SK-N-SH treated with all-trans-retinoic acid at 6 μM for 48 hours (cell line): ENCODE measurements at regions not wholly inside any gene's neighbourhood (a gene's known extent, or its start where the extent isn't known, plus 50 kb on each side); places are given as distances from the start of the nearest gene placed in this dataset.

ENCODE experiments used
- ATAC-seq: fragments of 200-7000 bp; cut with Tn5 transposase; 3 replicates; pipeline ENCODE4 v1.9.1; 2020; ENCODE audit warnings: mild to moderate bottlenecking, moderate library complexity
- ARNTL ChIP-seq: fragments of 450-650 bp; formaldehyde crosslinking; IDR thresholded peaks from 2 replicates; pipeline ENCODE4 v1.5.0; 2020; ENCODE audit warnings: low read depth, mild to moderate bottlenecking, moderate library complexity, borderline replicate concordance
- BACH2 ChIP-seq: fragments of 250-450 bp; sonication (Bioruptor Pico); IDR thresholded peaks from 2 replicates; pipeline ENCODE4 v1.9.0; 2021; ENCODE audit warnings: mild to moderate bottlenecking, borderline replicate concordance
- ESRRG ChIP-seq: fragments of 250-450 bp; sonication (Bioruptor Pico); IDR thresholded peaks from 2 replicates; pipeline ENCODE4 v1.6.1; 2021; ENCODE audit warnings: mild to moderate bottlenecking
- GLIS3 ChIP-seq: fragments of 250-450 bp; sonication (Bioruptor Pico); IDR thresholded peaks from 2 replicates; pipeline ENCODE4 v1.5.0; 2020; ENCODE audit warnings: mild to moderate bottlenecking, moderate library complexity
- ISL1 ChIP-seq: fragments of 250-450 bp; sonication (Bioruptor Pico); IDR thresholded peaks from 2 replicates; pipeline ENCODE4 v2.1.2; 2022; ENCODE audit warnings: mild to moderate bottlenecking, moderate library complexity
- OSR1 ChIP-seq: fragments of 250-450 bp; sonication (Bioruptor Pico); IDR thresholded peaks from 2 replicates; pipeline ENCODE4 v1.8.0; 2022; ENCODE audit warnings: moderate library complexity, mild to moderate bottlenecking, inconsistent platforms
- PPARA ChIP-seq: fragments of 250-450 bp; sonication (Bioruptor Pico); IDR thresholded peaks from 2 replicates; pipeline ENCODE4 v1.5.0; 2020; ENCODE audit warnings: mild to moderate bottlenecking, borderline replicate concordance
- RARB ChIP-seq: fragments of 250-450 bp; sonication (Bioruptor Pico); IDR thresholded peaks from 2 replicates; pipeline ENCODE4 v1.8.0; 2021; ENCODE audit warnings: mild to moderate bottlenecking, moderate library complexity
- SNAI2 ChIP-seq: fragments of 250-450 bp; sonication (Bioruptor Pico); IDR thresholded peaks from 2 replicates; pipeline ENCODE4 v1.5.0; 2020; ENCODE audit warnings: mild to moderate bottlenecking, moderate library complexity
- TCF4 ChIP-seq: fragments of 250-450 bp; sonication (Bioruptor Pico); IDR thresholded peaks from 2 replicates; pipeline ENCODE4 v1.8.0; 2021; ENCODE audit warnings: mild to moderate bottlenecking, moderate library complexity, borderline replicate concordance
- TOX ChIP-seq: fragments of 250-450 bp; sonication (Bioruptor Pico); IDR thresholded peaks from 2 replicates; pipeline ENCODE4 v1.8.0; 2021; ENCODE audit warnings: mild to moderate bottlenecking, moderate library complexity, borderline replicate concordance
- ZFP3 ChIP-seq: fragments of 250-450 bp; sonication (Bioruptor Pico); IDR thresholded peaks from 2 replicates; pipeline ENCODE4 v1.5.0; 2020; ENCODE audit warnings: mild to moderate bottlenecking, moderate library complexity
- ZFP30 ChIP-seq: fragments of 450-650 bp; formaldehyde crosslinking; IDR thresholded peaks from 2 replicates; pipeline ENCODE4 v1.5.0; 2022; ENCODE audit warnings: mild to moderate bottlenecking, moderate library complexity
- ZNF565 ChIP-seq: fragments of 450-650 bp; formaldehyde crosslinking; conservative IDR thresholded peaks from 2 replicates; pipeline ENCODE4 v1.5.0; 2020; ENCODE audit warnings: low read depth, mild to moderate bottlenecking, moderate library complexity
- ZNF70 ChIP-seq: fragments of 450-650 bp; formaldehyde crosslinking; IDR thresholded peaks from 2 replicates; pipeline ENCODE4 v1.5.0; 2020; ENCODE audit warnings: mild to moderate bottlenecking, moderate library complexity
- ZNF8 ChIP-seq: fragments of 450-650 bp; formaldehyde crosslinking; IDR thresholded peaks from 2 replicates; pipeline ENCODE4 v1.5.0; 2020; ENCODE audit warnings: mild to moderate bottlenecking, moderate library complexity
- TF ChIP-seq, protein P1 (sequence below): fragments of 250-450 bp; sonication (Bioruptor Pico); IDR thresholded peaks from 2 replicates; pipeline ENCODE4 v1.5.0; 2020; ENCODE audit warnings: mild to moderate bottlenecking, moderate library complexity
- TF ChIP-seq, protein P2 (sequence below): fragments of 250-450 bp; sonication (Bioruptor Pico); IDR thresholded peaks from 2 replicates; pipeline ENCODE4 v1.5.1; 2021; ENCODE audit warnings: mild to moderate bottlenecking, moderate library complexity
- TF ChIP-seq, protein P3 (sequence below): fragments of 250-450 bp; sonication (Bioruptor Pico); IDR thresholded peaks from 2 replicates; pipeline ENCODE4 v1.5.1; 2020; ENCODE audit warnings: low read depth, mild to moderate bottlenecking, moderate library complexity
- TF ChIP-seq, protein P4 (sequence below): fragments of 250-450 bp; sonication (Bioruptor Pico); IDR thresholded peaks from 2 replicates; pipeline ENCODE4 v1.8.0; 2021; ENCODE audit warnings: low read depth, mild to moderate bottlenecking, moderate library complexity, borderline replicate concordance

DNA sequence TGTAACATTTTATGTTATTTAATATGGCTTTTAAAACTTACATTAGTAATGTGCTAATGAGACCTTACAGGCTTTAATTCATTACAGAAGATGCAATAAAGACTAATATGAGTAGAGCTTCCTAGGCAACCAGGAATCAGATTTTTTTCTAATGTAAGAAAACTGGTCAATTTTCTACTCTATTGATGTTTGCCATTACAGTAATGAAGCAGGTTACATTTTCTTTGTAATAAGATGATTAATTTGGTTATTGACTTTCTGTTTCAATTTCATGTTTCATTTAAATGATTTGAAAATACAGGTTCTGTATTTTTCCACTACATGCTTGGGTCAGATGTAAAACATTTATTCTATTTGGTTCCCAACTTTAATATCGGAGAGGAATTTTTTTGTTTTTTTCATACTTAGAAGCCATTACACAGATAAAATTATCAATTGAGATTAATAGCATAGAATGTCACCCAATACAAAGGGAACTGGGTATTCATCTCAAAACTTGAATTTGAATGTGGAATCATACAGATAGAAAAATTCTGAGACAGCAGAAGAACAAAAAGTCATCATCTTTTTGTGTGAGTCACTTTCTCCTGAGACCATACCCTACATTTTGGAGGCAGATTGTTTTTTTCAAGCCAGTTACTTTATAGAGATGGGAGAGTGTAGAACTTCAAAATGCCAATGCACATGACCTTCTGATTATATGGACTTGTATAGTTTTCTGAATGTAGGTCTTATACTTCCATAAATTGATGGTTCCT lies 133.6 kb upstream of the HMHB1 start (continued):
- TF ChIP-seq, protein P1, sequence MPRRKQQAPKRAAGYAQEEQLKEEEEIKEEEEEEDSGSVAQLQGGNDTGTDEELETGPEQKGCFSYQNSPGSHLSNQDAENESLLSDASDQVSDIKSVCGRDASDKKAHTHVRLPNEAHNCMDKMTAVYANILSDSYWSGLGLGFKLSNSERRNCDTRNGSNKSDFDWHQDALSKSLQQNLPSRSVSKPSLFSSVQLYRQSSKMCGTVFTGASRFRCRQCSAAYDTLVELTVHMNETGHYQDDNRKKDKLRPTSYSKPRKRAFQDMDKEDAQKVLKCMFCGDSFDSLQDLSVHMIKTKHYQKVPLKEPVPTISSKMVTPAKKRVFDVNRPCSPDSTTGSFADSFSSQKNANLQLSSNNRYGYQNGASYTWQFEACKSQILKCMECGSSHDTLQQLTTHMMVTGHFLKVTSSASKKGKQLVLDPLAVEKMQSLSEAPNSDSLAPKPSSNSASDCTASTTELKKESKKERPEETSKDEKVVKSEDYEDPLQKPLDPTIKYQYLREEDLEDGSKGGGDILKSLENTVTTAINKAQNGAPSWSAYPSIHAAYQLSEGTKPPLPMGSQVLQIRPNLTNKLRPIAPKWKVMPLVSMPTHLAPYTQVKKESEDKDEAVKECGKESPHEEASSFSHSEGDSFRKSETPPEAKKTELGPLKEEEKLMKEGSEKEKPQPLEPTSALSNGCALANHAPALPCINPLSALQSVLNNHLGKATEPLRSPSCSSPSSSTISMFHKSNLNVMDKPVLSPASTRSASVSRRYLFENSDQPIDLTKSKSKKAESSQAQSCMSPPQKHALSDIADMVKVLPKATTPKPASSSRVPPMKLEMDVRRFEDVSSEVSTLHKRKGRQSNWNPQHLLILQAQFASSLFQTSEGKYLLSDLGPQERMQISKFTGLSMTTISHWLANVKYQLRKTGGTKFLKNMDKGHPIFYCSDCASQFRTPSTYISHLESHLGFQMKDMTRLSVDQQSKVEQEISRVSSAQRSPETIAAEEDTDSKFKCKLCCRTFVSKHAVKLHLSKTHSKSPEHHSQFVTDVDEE (CRISPR knock-in tag) = no peak
- TF ChIP-seq PPARA (CRISPR knock-in tag) = no peak

DNA sequence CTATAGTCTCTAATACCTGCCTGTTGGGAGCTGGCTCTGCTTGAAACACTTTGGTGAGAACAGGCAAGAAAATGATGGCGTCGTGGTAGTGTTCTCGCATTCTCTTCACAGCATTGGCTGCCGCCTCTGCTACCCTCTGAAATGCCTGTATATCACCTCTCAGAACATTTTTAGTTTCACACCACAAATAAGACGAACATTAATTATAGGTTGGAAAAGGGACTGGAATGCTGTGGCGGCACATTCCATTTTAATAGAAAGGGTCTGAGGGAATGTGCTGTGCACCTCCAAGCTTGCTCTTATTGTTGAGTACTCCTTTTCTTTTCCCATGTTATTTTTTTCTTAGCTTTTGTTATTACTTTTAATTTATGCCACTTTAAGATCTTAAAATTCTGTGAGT lies 134.6 kb upstream of the HMHB1 start:
- TF ChIP-seq OSR1 (no peak), ESRRG (CRISPR knock-in tag) (no peak), GLIS3 (no peak), ZFP30 (CRISPR knock-in tag) (no peak), BACH2 (no peak), ISL1 (CRISPR knock-in tag) (no peak), ZNF565 (CRISPR knock-in tag) (no peak), TCF4 (CRISPR knock-in tag) (no peak), TOX (CRISPR knock-in tag) (no peak), ZNF70 (CRISPR knock-in tag) (no peak)
- TF ChIP-seq, protein P1 (CRISPR knock-in tag) = no peak
- TF ChIP-seq, protein P2, sequence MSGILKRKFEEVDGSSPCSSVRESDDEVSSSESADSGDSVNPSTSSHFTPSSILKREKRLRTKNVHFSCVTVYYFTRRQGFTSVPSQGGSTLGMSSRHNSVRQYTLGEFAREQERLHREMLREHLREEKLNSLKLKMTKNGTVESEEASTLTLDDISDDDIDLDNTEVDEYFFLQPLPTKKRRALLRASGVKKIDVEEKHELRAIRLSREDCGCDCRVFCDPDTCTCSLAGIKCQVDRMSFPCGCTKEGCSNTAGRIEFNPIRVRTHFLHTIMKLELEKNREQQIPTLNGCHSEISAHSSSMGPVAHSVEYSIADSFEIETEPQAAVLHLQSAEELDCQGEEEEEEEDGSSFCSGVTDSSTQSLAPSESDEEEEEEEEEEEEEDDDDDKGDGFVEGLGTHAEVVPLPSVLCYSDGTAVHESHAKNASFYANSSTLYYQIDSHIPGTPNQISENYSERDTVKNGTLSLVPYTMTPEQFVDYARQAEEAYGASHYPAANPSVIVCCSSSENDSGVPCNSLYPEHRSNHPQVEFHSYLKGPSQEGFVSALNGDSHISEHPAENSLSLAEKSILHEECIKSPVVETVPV (CRISPR knock-in tag) = no peak
- no peak for ATAC-seq

DNA sequence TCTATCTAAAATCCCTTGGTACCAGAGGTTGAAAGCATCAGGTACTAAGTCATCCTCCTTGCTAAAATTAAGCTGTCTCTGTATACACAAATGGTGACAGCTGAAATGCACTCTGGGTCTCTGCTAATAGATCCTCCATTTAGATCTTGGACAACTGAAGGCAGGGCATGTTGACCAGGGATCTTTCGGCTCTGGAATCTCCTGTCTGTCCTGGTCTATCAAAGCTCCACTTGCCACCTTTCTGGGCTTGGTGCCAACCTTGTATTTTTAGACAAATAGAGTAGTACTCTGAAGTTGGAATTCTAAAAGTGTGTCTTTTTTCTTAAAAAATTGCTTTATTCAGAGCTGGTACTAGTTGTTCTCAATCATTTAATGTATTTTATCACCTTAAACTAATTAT lies 135.2 kb upstream of the HMHB1 start:
- ATAC-seq = no peak
- TF ChIP-seq PPARA (CRISPR knock-in tag) = no peak
- TF ChIP-seq ZNF565 (CRISPR knock-in tag) = no peak
- TF ChIP-seq, protein P1 (CRISPR knock-in tag) = no peak
- no peak for TF ChIP-seq ISL1 (CRISPR knock-in tag)
- no peak for TF ChIP-seq SNAI2
- TF ChIP-seq ZFP3 (CRISPR knock-in tag) = no peak
- no peak for TF ChIP-seq OSR1
- no peak for TF ChIP-seq TOX (CRISPR knock-in tag)
- TF ChIP-seq TCF4 (CRISPR knock-in tag) = no peak
- TF ChIP-seq, protein P3, sequence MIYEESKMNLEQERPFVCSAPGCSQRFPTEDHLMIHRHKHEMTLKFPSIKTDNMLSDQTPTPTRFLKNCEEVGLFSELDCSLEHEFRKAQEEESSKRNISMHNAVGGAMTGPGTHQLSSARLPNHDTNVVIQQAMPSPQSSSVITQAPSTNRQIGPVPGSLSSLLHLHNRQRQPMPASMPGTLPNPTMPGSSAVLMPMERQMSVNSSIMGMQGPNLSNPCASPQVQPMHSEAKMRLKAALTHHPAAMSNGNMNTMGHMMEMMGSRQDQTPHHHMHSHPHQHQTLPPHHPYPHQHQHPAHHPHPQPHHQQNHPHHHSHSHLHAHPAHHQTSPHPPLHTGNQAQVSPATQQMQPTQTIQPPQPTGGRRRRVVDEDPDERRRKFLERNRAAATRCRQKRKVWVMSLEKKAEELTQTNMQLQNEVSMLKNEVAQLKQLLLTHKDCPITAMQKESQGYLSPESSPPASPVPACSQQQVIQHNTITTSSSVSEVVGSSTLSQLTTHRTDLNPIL (CRISPR knock-in tag) = no peak
- TF ChIP-seq, protein P4, sequence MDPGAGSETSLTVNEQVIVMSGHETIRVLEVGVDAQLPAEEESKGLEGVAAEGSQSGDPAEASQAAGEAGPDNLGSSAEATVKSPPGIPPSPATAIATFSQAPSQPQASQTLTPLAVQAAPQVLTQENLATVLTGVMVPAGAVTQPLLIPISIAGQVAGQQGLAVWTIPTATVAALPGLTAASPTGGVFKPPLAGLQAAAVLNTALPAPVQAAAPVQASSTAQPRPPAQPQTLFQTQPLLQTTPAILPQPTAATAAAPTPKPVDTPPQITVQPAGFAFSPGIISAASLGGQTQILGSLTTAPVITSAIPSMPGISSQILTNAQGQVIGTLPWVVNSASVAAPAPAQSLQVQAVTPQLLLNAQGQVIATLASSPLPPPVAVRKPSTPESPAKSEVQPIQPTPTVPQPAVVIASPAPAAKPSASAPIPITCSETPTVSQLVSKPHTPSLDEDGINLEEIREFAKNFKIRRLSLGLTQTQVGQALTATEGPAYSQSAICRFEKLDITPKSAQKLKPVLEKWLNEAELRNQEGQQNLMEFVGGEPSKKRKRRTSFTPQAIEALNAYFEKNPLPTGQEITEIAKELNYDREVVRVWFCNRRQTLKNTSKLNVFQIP = no peak
- TF ChIP-seq ZNF8 (CRISPR knock-in tag) = no peak
- no peak for TF ChIP-seq ZFP30 (CRISPR knock-in tag)
- TF ChIP-seq GLIS3 = no peak
- TF ChIP-seq ARNTL (CRISPR knock-in tag) = no peak
- TF ChIP-seq BACH2 = no peak
- TF ChIP-seq RARB (CRISPR knock-in tag) = no peak
- TF ChIP-seq, protein P2 (CRISPR knock-in tag) = no peak
